ENCODE measurements at regions not wholly inside any gene's neighbourhood (a gene's known extent, or its start where the extent isn't known, plus 50 kb on each side); places are given as distances from the start of the nearest gene placed in this dataset.

GRCh38 chr6:85364344-85364743 is 85.5 kb upstream of the NT5E start:
- TF ChIP-seq ZNF274 (IDR thresholded peaks at IDR 0.05; ENCODE audit: low read depth, low read length) (no peak), SUZ12 (IDR thresholded peaks at IDR 0.05; ENCODE audit: extremely low read depth, insufficient read depth, insufficient read length) (no peak)
